ENCODE measurements at regions not wholly inside any gene's neighbourhood (a gene's known extent, or its start where the extent isn't known, plus 50 kb on each side); places are given as distances from the start of the nearest gene placed in this dataset.

DNA sequence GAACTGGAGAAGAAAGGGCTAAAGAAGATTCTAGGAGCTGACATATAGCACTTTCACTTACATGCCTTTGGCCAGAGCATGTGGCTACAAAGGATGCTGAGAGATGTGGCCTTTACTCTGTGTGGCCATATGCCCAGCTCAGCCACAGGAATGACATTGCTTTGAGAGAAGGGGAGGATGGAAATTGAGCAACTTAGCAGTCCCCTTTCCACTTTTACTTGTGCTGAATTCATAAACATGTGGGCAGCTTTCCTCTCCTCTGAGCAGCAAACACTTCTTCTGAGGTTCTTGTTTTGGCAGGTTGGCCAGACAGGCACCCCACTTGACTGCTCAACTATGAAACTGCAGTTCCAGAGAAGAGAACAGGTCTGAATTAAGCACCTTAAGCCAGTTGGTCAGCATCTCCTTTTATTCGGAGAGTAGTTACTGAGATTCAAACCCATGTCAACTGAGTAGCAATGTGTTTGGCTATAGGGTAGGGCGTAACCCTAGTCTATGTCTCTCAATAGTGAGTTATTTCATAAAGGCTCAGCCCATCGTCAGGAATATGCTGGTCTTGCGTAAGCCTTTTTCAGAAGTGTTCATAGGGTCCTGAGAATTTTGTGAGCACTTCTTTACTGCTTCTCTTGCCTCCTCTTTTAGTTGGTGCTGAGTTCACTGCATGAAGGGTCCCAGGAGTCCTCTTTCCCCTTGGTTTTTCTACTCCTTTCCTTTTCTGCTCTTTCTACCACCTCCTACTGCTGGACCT lies 134.5 kb downstream of the PALM2AKAP2 start:
- TF ChIP-seq, protein P1, sequence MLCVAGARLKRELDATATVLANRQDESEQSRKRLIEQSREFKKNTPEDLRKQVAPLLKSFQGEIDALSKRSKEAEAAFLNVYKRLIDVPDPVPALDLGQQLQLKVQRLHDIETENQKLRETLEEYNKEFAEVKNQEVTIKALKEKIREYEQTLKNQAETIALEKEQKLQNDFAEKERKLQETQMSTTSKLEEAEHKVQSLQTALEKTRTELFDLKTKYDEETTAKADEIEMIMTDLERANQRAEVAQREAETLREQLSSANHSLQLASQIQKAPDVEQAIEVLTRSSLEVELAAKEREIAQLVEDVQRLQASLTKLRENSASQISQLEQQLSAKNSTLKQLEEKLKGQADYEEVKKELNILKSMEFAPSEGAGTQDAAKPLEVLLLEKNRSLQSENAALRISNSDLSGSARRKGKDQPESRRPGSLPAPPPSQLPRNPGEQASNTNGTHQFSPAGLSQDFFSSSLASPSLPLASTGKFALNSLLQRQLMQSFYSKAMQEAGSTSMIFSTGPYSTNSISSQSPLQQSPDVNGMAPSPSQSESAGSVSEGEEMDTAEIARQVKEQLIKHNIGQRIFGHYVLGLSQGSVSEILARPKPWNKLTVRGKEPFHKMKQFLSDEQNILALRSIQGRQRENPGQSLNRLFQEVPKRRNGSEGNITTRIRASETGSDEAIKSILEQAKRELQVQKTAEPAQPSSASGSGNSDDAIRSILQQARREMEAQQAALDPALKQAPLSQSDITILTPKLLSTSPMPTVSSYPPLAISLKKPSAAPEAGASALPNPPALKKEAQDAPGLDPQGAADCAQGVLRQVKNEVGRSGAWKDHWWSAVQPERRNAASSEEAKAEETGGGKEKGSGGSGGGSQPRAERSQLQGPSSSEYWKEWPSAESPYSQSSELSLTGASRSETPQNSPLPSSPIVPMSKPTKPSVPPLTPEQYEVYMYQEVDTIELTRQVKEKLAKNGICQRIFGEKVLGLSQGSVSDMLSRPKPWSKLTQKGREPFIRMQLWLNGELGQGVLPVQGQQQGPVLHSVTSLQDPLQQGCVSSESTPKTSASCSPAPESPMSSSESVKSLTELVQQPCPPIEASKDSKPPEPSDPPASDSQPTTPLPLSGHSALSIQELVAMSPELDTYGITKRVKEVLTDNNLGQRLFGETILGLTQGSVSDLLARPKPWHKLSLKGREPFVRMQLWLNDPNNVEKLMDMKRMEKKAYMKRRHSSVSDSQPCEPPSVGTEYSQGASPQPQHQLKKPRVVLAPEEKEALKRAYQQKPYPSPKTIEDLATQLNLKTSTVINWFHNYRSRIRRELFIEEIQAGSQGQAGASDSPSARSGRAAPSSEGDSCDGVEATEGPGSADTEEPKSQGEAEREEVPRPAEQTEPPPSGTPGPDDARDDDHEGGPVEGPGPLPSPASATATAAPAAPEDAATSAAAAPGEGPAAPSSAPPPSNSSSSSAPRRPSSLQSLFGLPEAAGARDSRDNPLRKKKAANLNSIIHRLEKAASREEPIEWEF (IDR thresholded peaks at IDR 0.05; ENCODE audit: insufficient replicate concordance, low read depth, low read length), result no peak
- TF ChIP-seq HDAC2 (IDR thresholded peaks at IDR 0.05) (no peak), POLR2A (IDR thresholded peaks at IDR 0.05; ENCODE audit: low read depth, low read length) (0 out of 2 replicates have a peak, but pooled peaks have one; percentile 17)
- TF ChIP-seq, protein P2, sequence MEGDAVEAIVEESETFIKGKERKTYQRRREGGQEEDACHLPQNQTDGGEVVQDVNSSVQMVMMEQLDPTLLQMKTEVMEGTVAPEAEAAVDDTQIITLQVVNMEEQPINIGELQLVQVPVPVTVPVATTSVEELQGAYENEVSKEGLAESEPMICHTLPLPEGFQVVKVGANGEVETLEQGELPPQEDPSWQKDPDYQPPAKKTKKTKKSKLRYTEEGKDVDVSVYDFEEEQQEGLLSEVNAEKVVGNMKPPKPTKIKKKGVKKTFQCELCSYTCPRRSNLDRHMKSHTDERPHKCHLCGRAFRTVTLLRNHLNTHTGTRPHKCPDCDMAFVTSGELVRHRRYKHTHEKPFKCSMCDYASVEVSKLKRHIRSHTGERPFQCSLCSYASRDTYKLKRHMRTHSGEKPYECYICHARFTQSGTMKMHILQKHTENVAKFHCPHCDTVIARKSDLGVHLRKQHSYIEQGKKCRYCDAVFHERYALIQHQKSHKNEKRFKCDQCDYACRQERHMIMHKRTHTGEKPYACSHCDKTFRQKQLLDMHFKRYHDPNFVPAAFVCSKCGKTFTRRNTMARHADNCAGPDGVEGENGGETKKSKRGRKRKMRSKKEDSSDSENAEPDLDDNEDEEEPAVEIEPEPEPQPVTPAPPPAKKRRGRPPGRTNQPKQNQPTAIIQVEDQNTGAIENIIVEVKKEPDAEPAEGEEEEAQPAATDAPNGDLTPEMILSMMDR (IDR thresholded peaks at IDR 0.05 in 2 of 3, conservative IDR thresholded peaks at IDR 0.05 in 1 of 3; ENCODE audit: control insufficient read depth in 2 of 3, extremely low read depth in 1 of 3, insufficient read depth in 1 of 3, low read depth in 3 of 3, low read length in 3 of 3), result no peak
